ENCODE measurements at regions not wholly inside any gene's neighbourhood (a gene's known extent, or its start where the extent isn't known, plus 50 kb on each side); places are given as distances from the start of the nearest gene placed in this dataset.

- no peak for DNase-seq (ENCODE audit: low read depth, low spot score)
Observed at GRCh38 chr2:19609266-19609665, 250.8 kb upstream of the OSR1 start.

GRCh38 chr2:19607931-19608771 is 249.7 kb upstream of the OSR1 start:
- no peak for DNase-seq (ENCODE audit: low read depth, low spot score)

GRCh38 chr2:19607400-19607799 is 249.0 kb upstream of the OSR1 start:
- DNase-seq (ENCODE audit: low read depth, low spot score) = no peak

- DNase-seq (ENCODE audit: low read depth, low spot score) = no peak
Observed at GRCh38 chr2:19600982-19601381, 242.6 kb upstream of the OSR1 start.

GRCh38 chr2:19600506-19600905 is 242.1 kb upstream of the OSR1 start:
- no peak for DNase-seq (ENCODE audit: low read depth, low spot score)

GRCh38 chr2:19598971-19599370 is 240.5 kb upstream of the OSR1 start:
- no peak for DNase-seq (ENCODE audit: low read depth, low spot score)

GRCh38 chr2:19592197-19592596 is 233.8 kb upstream of the OSR1 start:
- DNase-seq (ENCODE audit: low read depth, low spot score) = no peak

GRCh38 chr2:19589791-19590190 is 231.4 kb upstream of the OSR1 start:
- no peak for DNase-seq (ENCODE audit: low read depth, low spot score)

GRCh38 chr2:19580830-19581229 is 222.4 kb upstream of the OSR1 start:
- no peak for DNase-seq (ENCODE audit: low read depth, low spot score)

GRCh38 chr2:19580264-19580663 is 221.8 kb upstream of the OSR1 start:
- DNase-seq (ENCODE audit: low read depth, low spot score) = no peak

- no peak for DNase-seq (ENCODE audit: low read depth, low spot score)
Observed at GRCh38 chr2:19579461-19579860, 221.0 kb upstream of the OSR1 start.

- no peak for DNase-seq (ENCODE audit: low read depth, low spot score)
Observed at GRCh38 chr2:19577723-19578122, 219.3 kb upstream of the OSR1 start.

GRCh38 chr2:19576411-19576810 is 218.0 kb upstream of the OSR1 start:
- DNase-seq (ENCODE audit: low read depth, low spot score) = no peak

- no peak for DNase-seq (ENCODE audit: low read depth, low spot score)
Observed at GRCh38 chr2:19575641-19576040, 217.2 kb upstream of the OSR1 start.

- DNase-seq (ENCODE audit: low read depth, low spot score) = no peak
Observed at GRCh38 chr2:19574778-19575260, 216.4 kb upstream of the OSR1 start.

- DNase-seq (ENCODE audit: low read depth, low spot score) = no peak
Observed at GRCh38 chr2:19573784-19574183, 215.4 kb upstream of the OSR1 start.

GRCh38 chr2:19571773-19572172 is 213.3 kb upstream of the OSR1 start:
- no peak for DNase-seq (ENCODE audit: low read depth, low spot score)

GRCh38 chr2:19569300-19569791 is 210.9 kb upstream of the OSR1 start:
- no peak for DNase-seq (ENCODE audit: low read depth, low spot score)

- DNase-seq (ENCODE audit: low read depth, low spot score) = no peak
Observed at GRCh38 chr2:19568809-19569208, 210.4 kb upstream of the OSR1 start.

- no peak for DNase-seq (ENCODE audit: low read depth, low spot score)
Observed at GRCh38 chr2:19560785-19561184, 202.4 kb upstream of the OSR1 start.

GRCh38 chr2:19559596-19560240 is 201.3 kb upstream of the OSR1 start:
- DNase-seq (ENCODE audit: low read depth, low spot score) = no peak

GRCh38 chr2:19556648-19557047 is 198.2 kb upstream of the OSR1 start:
- DNase-seq (ENCODE audit: low read depth, low spot score) = no peak

GRCh38 chr2:19554520-19554919 is 196.1 kb upstream of the OSR1 start:
- DNase-seq (ENCODE audit: low read depth, low spot score) = no peak
